ENCODE measurements at regions not wholly inside any gene's neighbourhood (a gene's known extent, or its start where the extent isn't known, plus 50 kb on each side); places are given as distances from the start of the nearest gene placed in this dataset.
"Not testable (repeated sequence)": the region's sequence is repeated elsewhere in the genome, so short reads cannot be mapped to it uniquely, and the experiment has no call there.

DNA sequence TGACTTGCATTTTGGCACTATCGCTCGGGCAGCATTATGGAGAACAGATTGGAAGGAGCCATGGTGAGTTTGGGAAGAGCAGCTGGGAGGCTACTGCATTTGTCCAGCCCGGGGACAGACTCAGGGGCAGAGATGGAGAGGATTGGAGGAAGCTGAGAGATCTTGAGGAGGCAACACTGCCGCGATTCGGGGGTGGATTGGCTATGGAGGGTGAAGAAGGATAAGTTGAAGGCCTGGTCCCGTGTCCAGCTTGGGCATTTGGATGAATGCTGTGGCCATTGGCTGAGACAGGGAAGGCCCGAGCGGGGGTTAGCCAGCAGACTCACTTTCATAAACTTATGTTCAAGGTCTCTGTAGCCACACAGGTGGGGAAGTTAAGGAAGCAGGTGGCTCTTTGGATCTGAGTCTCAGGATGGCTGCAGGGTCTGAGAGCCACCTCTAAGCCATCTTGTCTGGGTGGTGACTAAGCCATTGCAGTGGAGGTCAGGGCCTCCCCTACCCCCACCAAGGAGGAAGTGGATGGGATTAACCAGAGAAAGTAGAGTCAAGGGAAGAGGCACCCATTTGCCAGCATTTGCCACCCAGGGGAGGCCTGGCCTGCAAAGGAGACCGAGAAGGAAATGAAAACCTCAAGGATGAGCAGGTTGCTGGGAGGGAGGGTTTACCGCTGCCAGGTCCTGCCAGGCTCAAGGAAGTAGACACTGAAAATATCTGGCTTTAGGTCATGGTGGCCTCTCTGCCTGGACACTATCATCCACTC, 144.0 kb upstream of the TLE3 start:
- Mint-ChIP-seq H3K27ac (no peak overlapping the region), H3K36me3 (ENCODE audit: low read depth) (no peaks in the 10 kb centered on the region), H3K4me3 (no peak overlapping the region), H3K4me1 (ENCODE audit: low read depth) (peaks cover 41% of the 10 kb centered on the region), H3K27me3 (peaks cover 69% of the 10 kb centered on the region), H3K9me3 (no peaks in the 10 kb centered on the region)
- intact Hi-C loops (cut with micrococcal nuclease), result no loop called here

DNA sequence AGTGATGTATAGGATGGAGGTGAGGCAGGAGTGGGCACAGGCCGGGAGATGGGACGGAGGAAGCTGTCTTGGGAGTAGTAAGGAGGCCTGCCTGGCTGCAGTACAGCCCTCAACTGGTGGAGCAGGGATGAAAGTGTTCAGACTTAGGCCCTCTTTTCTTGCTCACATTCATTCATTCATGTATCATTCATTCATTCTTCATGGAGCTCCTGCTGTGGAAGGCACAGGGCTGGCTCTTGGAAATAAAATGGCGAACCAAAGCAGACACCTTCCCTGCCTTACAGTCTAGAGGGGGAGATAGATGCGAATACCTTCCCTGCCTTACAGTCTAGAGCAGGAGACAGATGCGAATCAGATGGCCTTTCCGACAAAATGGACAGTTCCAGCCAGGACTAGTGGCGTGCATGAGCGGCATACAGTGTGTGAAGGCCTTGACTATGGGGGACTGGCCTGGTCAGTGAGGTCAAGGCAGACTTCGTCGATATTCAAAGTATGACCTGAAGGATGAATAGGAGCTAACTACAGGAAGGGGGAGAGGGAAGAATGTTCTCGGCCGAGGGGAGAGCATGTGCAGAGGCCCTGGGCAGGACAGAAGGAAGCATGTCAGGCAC, 143.2 kb upstream of the TLE3 start:
- Mint-ChIP-seq H3K9me3 (no peaks in the 10 kb centered on the region), H3K4me3 (no peak overlapping the region), H3K27me3 (peaks cover 72% of the 10 kb centered on the region), H3K36me3 (ENCODE audit: low read depth) (no peaks in the 10 kb centered on the region), H3K4me1 (ENCODE audit: low read depth) (peaks cover 39% of the 10 kb centered on the region), H3K27ac (no peak overlapping the region)
- intact Hi-C loops (cut with micrococcal nuclease), result no loop called here

DNA sequence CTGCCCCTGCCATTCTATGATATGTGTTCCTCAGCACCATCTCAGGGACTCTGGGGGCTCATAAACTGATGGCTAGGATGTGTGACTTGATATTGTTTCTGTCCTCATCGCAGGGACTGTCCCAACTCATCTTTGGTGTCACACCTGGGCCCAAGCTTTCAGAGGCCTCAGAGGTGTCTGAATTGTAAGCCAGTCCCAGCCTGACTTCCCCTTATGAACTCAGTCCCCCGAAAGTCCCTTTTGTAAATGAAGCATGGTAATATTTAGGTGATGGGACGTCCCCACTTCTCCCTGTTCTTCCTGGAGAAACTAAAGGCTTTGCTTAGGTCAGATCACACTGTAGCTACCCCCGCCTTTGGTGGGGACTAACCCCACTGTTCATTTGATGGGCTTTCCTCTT, 142.4 kb upstream of the TLE3 start:
- Mint-ChIP-seq H3K4me1 (ENCODE audit: low read depth) (peaks cover 31% of the 10 kb centered on the region), H3K27me3 (peaks cover 72% of the 10 kb centered on the region), H3K9me3 (no peaks in the 10 kb centered on the region), H3K27ac (no peak overlapping the region), H3K4me3 (no peak overlapping the region), H3K36me3 (ENCODE audit: low read depth) (no peaks in the 10 kb centered on the region)
- intact Hi-C loops (cut with micrococcal nuclease), result no loop called here

DNA sequence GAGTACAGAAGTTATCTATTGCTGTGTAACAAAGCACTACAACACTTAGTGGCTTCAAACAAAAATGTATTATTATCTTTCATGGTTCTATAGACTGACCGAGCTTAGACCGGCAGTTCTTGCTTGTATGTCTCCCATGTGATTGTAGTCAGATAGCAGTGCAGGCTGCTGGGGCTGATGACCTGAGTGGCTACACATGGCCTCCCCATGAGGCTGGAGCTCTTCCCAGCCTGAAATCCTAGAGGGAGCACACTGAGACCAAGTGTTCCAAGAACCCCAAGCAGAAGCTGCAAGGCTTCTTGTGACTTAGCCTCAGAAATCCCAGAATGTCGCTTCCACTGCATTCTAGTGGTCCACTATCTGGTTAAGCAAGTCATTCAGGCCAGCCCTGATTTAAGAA, 141.2 kb upstream of the TLE3 start:
- Mint-ChIP-seq H3K9me3 (no peaks in the 10 kb centered on the region), H3K36me3 (ENCODE audit: low read depth) (no peaks in the 10 kb centered on the region), H3K27ac (no peak overlapping the region), H3K27me3 (peaks cover 65% of the 10 kb centered on the region), H3K4me3 (no peak overlapping the region), H3K4me1 (ENCODE audit: low read depth) (peaks cover 28% of the 10 kb centered on the region)
- intact Hi-C loops (cut with micrococcal nuclease), result no loop called here

DNA sequence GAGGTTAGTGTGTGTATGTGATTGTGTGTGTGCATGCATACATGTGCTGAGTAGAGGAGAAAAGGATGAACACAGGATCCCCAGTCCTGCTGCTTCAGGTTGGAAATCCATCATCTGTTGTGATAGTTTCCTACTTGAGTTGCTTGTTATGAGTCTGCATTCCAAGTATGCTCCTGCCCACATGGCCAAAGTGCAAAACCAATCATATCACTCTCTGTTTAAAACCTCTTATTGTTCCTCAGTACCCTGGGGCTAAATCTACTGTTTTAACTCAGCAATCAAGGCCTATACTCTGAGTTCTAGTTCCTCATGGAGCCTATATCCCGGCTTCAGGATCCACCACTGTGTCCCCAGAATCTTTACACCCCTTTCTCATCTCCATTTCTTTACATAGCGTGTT, 139.9 kb upstream of the TLE3 start:
- H3K27me3 Mint-ChIP-seq, result peaks cover 56% of the 10 kb centered on the region
- peaks cover 21% of the 10 kb centered on the region for H3K4me1 Mint-ChIP-seq (ENCODE audit: low read depth)
- peaks cover 3% of the 10 kb centered on the region for H3K9me3 Mint-ChIP-seq
- intact Hi-C loops (cut with micrococcal nuclease), result no loop called here
- H3K4me3 Mint-ChIP-seq, result no peak overlapping the region
- H3K27ac Mint-ChIP-seq, result no peak overlapping the region
- no peaks in the 10 kb centered on the region for H3K36me3 Mint-ChIP-seq (ENCODE audit: low read depth)

DNA sequence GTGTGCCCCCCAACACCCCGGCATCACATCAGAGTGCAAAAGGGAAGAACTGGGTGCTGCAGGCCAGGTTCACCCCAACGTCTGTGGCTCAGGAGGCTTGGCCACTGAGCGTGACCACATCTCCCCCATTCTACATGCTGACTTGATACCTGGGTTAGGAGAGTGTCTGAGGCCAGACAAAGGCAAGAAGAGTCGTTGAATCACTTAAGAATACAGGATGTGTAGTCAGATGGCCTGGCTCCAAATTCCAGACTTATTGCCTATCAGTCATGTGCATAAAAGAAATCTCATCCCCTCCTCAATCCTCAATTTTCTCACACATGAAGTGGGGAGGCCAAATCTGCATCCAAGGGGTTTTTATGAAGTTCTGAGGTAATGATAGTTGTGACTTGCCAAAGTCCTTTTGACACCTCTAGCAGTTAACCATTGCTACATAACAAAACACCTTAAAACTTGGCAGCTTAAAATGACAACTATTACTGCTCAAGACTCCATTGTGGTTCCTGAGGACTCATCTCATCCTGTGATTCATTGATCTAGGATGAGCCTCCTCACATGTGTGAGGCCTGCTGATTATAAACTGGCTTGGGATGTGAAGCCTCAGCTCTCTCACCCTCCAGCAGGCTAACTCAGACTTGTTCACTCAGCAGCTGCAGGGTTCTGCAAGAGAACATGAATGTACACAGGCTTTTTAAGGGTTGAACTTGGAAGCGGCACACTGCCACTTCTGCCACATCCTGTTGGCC, 138.8 kb upstream of the TLE3 start:
- H3K27me3 Mint-ChIP-seq, result peaks cover 50% of the 10 kb centered on the region
- H3K4me1 Mint-ChIP-seq (ENCODE audit: low read depth), result peaks cover 10% of the 10 kb centered on the region
- intact Hi-C loops (cut with micrococcal nuclease), result no loop called here
- no peak overlapping the region for H3K27ac Mint-ChIP-seq
- H3K4me3 Mint-ChIP-seq, result no peak overlapping the region
- H3K9me3 Mint-ChIP-seq, result peaks cover 14% of the 10 kb centered on the region
- H3K36me3 Mint-ChIP-seq (ENCODE audit: low read depth), result no peaks in the 10 kb centered on the region

DNA sequence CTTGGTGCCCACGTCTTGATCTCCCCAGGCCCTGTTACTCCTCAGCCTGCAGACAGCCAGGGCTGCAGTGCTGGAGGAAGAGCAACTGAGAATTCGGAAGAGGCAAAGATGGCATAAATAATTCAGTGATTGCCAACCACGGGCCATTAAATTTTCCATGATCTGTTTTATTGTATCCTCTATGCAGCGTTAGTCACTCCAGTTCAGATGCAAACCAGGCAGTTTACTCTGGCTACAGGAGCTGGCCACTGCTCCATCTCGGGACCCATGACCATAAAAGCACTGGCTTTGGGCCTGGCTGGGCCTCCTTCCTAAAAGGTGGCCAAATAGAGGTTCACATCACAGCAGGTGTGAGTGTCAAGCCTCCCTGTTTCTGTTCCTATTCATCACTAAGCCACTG, 137.6 kb upstream of the TLE3 start:
- H3K9me3 Mint-ChIP-seq, result peaks cover 18% of the 10 kb centered on the region
- H3K4me3 Mint-ChIP-seq, result no peak overlapping the region
- intact Hi-C loops (cut with micrococcal nuclease), result no loop called here
- H3K27me3 Mint-ChIP-seq, result peaks cover 40% of the 10 kb centered on the region
- H3K27ac Mint-ChIP-seq, result no peak overlapping the region
- no peaks in the 10 kb centered on the region for H3K36me3 Mint-ChIP-seq (ENCODE audit: low read depth)
- H3K4me1 Mint-ChIP-seq (ENCODE audit: low read depth), result peaks cover 7% of the 10 kb centered on the region

DNA sequence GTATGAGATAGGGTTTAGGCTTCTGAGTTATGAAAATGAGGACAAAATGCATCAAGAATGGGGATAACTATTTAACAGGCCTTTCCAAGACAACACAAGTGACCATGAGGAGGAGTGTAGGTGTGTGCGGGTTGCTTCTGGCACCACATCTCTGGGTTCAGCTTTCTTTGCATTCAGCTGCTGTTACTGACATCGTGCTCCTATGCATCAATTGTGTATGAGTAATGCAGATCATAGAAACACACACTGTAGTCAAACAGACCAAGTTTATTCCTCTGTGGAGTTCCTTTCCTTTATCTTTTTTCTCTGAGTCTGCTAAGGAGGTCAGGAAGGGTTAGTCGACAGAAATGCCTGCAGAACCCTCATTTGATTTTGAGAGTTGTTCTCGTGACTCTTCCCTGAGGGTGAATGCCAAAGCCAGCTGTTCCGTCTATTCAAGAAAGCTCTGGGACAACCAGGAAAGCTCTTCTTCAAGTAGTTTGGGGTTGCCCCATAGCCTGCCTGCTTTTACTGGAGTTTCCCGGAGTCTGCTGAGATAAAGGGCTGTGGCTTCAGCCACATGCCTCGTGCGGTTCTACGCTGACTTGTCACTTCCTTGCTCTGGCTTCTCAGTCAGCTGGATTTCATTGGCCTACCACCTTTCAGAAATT, 136.7 kb upstream of the TLE3 start:
- no peaks in the 10 kb centered on the region for H3K36me3 Mint-ChIP-seq (ENCODE audit: low read depth)
- intact Hi-C loops (cut with micrococcal nuclease), result no loop called here
- H3K4me3 Mint-ChIP-seq, result no peak overlapping the region
- peaks cover 41% of the 10 kb centered on the region for H3K27me3 Mint-ChIP-seq
- H3K27ac Mint-ChIP-seq, result no peak overlapping the region
- peaks cover 28% of the 10 kb centered on the region for H3K9me3 Mint-ChIP-seq
- peaks cover 7% of the 10 kb centered on the region for H3K4me1 Mint-ChIP-seq (ENCODE audit: low read depth)

DNA sequence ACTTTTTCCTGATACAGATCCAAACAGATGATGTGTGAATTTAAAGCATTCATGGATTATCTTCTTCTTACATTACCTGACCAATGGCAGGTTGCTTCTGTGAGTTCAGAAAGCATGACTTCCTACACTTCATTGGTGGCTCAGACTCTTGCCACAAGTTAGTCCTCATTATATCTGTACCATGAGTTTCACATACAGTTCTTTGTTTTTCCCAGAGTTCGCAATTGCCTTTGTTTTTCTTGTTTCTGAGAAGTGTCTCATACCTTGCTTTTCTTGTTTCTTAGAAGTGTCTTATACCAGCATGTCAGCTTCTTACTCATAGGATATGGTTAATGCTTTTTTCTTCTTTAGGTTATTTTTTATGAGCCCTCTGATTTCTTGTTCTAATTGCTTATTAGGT, 133.8 kb upstream of the TLE3 start:
- Mint-ChIP-seq H3K9me3 (peaks cover 32% of the 10 kb centered on the region), H3K27me3 (peaks cover 23% of the 10 kb centered on the region), H3K36me3 (ENCODE audit: low read depth) (no peaks in the 10 kb centered on the region), H3K27ac (no peak overlapping the region), H3K4me3 (no peak overlapping the region), H3K4me1 (ENCODE audit: low read depth) (peaks cover 6% of the 10 kb centered on the region)
- intact Hi-C loops (cut with micrococcal nuclease), result no loop called here

DNA sequence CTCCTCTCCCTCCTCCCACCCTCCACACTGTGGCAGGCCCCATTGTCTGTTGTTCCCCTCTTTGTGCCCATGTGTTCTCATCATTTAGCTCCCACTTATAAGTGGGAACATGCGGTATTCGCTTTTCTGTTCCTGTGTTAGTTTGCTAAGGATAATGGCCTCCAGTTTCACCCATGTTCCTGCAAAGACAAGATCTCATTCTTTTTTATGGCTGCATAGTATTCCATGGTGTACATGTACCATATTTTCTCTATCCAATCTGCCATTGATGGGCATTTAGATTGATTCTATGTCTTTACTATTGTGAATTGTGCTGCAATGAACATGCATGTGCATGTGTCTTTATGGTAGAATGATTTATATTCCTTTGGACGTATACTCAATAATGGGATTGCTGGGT, 130.2 kb upstream of the TLE3 start:
- intact Hi-C loops (cut with micrococcal nuclease); H3K27ac Mint-ChIP-seq; H3K36me3 Mint-ChIP-seq (ENCODE audit: low read depth); H3K4me3 Mint-ChIP-seq; H3K4me1 Mint-ChIP-seq (ENCODE audit: low read depth): not testable (repeated sequence)
- Mint-ChIP-seq H3K27me3 (peaks cover 31% of the 10 kb centered on the region), H3K9me3 (peaks cover 32% of the 10 kb centered on the region)

DNA sequence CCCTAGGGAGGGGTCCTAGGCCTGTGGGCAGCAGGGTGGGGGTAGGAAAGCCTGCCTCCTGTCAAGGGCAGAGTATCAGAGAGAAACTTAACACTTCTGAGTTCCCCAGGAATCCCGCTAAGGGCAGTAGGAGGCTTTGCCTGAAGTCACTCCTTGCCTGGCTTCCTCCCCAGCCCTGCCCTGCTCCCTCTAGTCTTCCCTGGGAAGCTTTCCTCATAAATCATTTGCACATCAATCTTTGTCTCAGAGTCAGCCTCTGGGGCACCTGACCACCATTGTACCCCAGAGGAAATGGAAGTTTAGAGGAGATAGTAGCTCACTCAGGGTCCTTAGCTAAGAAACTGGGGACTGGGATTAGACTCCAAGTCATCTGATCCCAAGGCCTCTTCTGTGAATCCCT, 129.4 kb upstream of the TLE3 start:
- H3K4me3 Mint-ChIP-seq, result no peak overlapping the region
- intact Hi-C loops (cut with micrococcal nuclease), result no loop called here
- peaks cover 32% of the 10 kb centered on the region for H3K27me3 Mint-ChIP-seq
- peaks cover 8% of the 10 kb centered on the region for H3K4me1 Mint-ChIP-seq (ENCODE audit: low read depth)
- no peak overlapping the region for H3K27ac Mint-ChIP-seq
- H3K36me3 Mint-ChIP-seq (ENCODE audit: low read depth), result no peaks in the 10 kb centered on the region
- peaks cover 24% of the 10 kb centered on the region for H3K9me3 Mint-ChIP-seq

DNA sequence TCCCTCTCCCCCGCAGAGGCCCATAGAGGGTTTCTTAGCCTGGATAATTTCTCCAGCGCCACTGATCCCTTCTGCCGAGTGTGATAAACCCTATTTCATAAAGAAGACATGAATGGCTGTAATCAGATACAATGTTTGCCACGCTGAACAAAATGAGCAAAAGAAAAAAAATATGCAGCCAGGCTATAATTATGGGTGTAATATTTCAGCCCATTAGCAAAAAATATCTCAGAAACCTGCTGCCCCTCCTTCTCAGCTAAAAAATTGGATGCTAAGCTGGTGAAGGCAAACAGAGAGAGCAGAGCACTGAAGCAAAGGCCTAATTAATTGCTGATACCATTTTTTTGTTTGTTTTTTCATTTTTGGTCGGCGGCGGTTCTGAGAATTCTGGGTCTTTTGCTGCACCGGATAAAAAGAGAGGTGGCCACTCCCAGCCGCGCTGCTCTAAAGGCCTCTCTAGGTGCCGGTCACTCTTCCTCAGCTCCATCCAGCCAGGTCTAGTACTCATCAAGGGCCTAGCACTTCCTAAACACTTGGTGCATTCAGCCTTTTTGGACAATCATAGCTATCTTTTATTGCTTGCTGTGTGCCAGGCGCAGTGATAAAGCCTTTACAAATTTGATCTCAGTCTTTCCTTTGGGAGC, 128.7 kb upstream of the TLE3 start:
- Mint-ChIP-seq H3K9me3 (peaks cover 17% of the 10 kb centered on the region), H3K36me3 (ENCODE audit: low read depth) (no peaks in the 10 kb centered on the region), H3K27me3 (peaks cover 32% of the 10 kb centered on the region), H3K27ac (no peak overlapping the region), H3K4me3 (no peak overlapping the region), H3K4me1 (ENCODE audit: low read depth) (peaks cover 8% of the 10 kb centered on the region)
- intact Hi-C loops (cut with micrococcal nuclease), result no loop called here

DNA sequence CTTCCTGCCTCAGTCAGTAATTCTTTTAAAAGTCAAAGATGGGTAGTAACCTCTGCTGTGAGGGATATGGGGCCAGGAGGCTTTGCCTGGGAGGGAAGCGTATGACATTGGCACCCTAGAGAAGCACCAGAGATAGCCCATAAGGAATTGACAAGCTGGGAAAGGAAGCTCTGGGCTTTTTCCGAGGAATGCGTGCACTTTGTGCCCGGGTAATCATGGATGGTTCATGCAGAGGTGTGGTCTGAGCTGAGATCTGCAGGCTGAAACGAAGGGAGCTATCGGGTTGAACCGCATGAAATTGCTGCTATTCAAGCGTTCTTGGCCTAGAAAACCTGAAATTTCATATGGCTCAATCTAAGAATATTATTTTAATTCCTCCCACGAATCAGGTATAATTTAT, 127.7 kb upstream of the TLE3 start:
- Mint-ChIP-seq H3K27me3 (peaks cover 35% of the 10 kb centered on the region), H3K9me3 (peaks cover 14% of the 10 kb centered on the region), H3K4me3 (no peak overlapping the region), H3K27ac (no peak overlapping the region), H3K36me3 (ENCODE audit: low read depth) (no peaks in the 10 kb centered on the region), H3K4me1 (ENCODE audit: low read depth) (peaks cover 8% of the 10 kb centered on the region)
- intact Hi-C loops (cut with micrococcal nuclease), result no loop called here

DNA sequence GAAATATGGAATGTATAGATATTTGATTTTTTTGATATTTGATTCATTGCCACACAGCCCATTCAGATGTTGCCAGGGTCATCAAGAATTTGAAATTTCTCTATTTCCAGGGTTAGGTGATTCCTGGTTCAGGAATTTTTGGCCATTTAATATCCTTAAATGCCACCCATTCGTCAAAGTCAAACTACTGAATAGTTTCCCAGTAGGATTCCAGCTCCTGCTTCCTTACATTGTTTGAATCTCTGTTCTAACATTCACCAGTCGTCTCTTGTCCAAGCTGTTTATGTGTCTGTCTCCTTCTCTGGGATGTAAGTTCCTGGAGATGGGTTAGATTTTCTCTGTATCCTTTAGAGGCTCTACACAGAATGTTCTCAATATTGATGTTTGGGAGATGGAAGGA, 124.9 kb upstream of the TLE3 start:
- H3K4me1 Mint-ChIP-seq (ENCODE audit: low read depth), result peaks cover 8% of the 10 kb centered on the region
- H3K27me3 Mint-ChIP-seq, result peaks cover 31% of the 10 kb centered on the region
- intact Hi-C loops (cut with micrococcal nuclease), result no loop called here
- H3K27ac Mint-ChIP-seq, result no peak overlapping the region
- H3K36me3 Mint-ChIP-seq (ENCODE audit: low read depth), result no peaks in the 10 kb centered on the region
- no peaks in the 10 kb centered on the region for H3K9me3 Mint-ChIP-seq
- H3K4me3 Mint-ChIP-seq, result no peak overlapping the region

All from dendritic cell treated with granulocyte-macrophage colony-stimulating factor and Interleukin-4, amounts not matched to agents 40 ng/mL and 50 ng/mL, for 4 days (primary cell).